Smooth muscle cell (in vitro differentiated cells): ENCODE measurements at regions not wholly inside any gene's neighbourhood (a gene's known extent, or its start where the extent isn't known, plus 50 kb on each side); places are given as distances from the start of the nearest gene placed in this dataset.

Experiments used
- DNase-seq: peaks from one replicate; lab custom pipeline; 2025; ENCODE audit not compliant: unreplicated experiment; lab: John Stamatoyannopoulos, UW
- H2AFZ ChIP-seq: fragments of 200-600 bp; sonication (generic); 2 replicates; pipeline ENCODE4 v1.6.0; 2016; ENCODE audit warnings: antibody characterized with exemption, low read depth, mild to moderate bottlenecking
- H3F3A ChIP-seq: fragments of 200-600 bp; sonication (generic); 2 replicates; pipeline ENCODE4 v1.6.0; 2017; ENCODE audit warnings: antibody characterized with exemption, low read depth
- H3K27ac ChIP-seq: fragments of 200-600 bp; sonication (generic); 2 replicates; pipeline ENCODE4 v1.5.1; 2016; ENCODE audit warnings: low read depth, mild to moderate bottlenecking
- H3K27me3 ChIP-seq: fragments of 200-600 bp; sonication (generic); 2 replicates; pipeline ENCODE4 v1.6.1; 2016; ENCODE audit warnings: low read depth, mild to moderate bottlenecking
- H3K36me3 ChIP-seq: fragments of 200-600 bp; sonication (generic); 2 replicates; pipeline ENCODE4 v1.5.1; 2016; ENCODE audit warnings: low read depth
- H3K4me1 ChIP-seq: fragments of 200-600 bp; sonication (generic); 2 replicates; pipeline ENCODE4 v1.5.1; 2016; ENCODE audit warnings: low read depth
- H3K4me2 ChIP-seq: fragments of 200-600 bp; sonication (generic); 2 replicates; pipeline ENCODE4 v1.6.0; 2016; ENCODE audit warnings: mild to moderate bottlenecking
- H3K4me3 ChIP-seq: fragments of 200-600 bp; sonication (generic); 2 replicates; pipeline ENCODE4 v1.5.1; 2016; ENCODE audit warnings: mild to moderate bottlenecking
- H3K79me2 ChIP-seq: fragments of 200-600 bp; sonication (generic); 2 replicates; pipeline ENCODE4 v1.6.0; 2016; ENCODE audit warnings: low read depth, mild to moderate bottlenecking
- H3K9ac ChIP-seq: fragments of 200-600 bp; sonication (generic); 2 replicates; pipeline ENCODE4 v1.6.0; 2016; ENCODE audit warnings: low read depth
- H3K9me3 ChIP-seq: fragments of 200-600 bp; sonication (generic); replicated peaks from 2 replicates; pipeline ENCODE4 v1.5.1; 2016; ENCODE audit warnings: low read depth
- H4K20me1 ChIP-seq: fragments of 200-600 bp; sonication (generic); 2 replicates; pipeline ENCODE4 v1.6.0; 2016; ENCODE audit warnings: low read depth
- CTCF ChIP-seq: fragments of 200-600 bp; sonication (generic); IDR thresholded peaks from 2 replicates; pipeline ENCODE4 v1.5.1; 2017; ENCODE audit warnings: borderline replicate concordance, mild to moderate bottlenecking, antibody characterized with exemption; ENCODE audit not compliant: insufficient read depth, poor library complexity, severe bottlenecking
- WGBS: methylation state at CpG from one replicate; pipeline ENCODE4 v1.1.7; 2016; ENCODE audit warnings: low lambda C conversion rate; 5-methylcytosine and 5-hydroxymethylcytosine counted together

- peak overlapping the region; percentile 28 for H2AFZ ChIP-seq
- 48% methylated on average over 3 of the region's 3 CpGs for WGBS
- peaks cover 11% of the 10 kb centered on the region for H3F3A ChIP-seq
- no peaks in the 10 kb centered on the region for H4K20me1 ChIP-seq
- no peaks in the 10 kb centered on the region for H3K27me3 ChIP-seq
- H3K9me3 ChIP-seq = no peaks in the 10 kb centered on the region
- no peak for DNase-seq
- H3K4me2 ChIP-seq = no peak overlapping the region
- no peaks in the 10 kb centered on the region for H3K36me3 ChIP-seq
- peaks cover 21% of the 10 kb centered on the region for H3K4me1 ChIP-seq
- H3K4me3 ChIP-seq = no peak overlapping the region
- peak overlapping the region; percentile 18 for H3K27ac ChIP-seq
- TF ChIP-seq CTCF = peak; percentile 74
- no peak overlapping the region for H3K9ac ChIP-seq
- H3K79me2 ChIP-seq = no peaks in the 10 kb centered on the region
Measured at GRCh38 chr2:217166241-217166850, 306.5 kb upstream of the TNP1 start.

GRCh38 chr2:217165547-217165946 lies 305.7 kb upstream of the TNP1 start:
- peaks cover 11% of the 10 kb centered on the region for H3F3A ChIP-seq
- WGBS = 88% methylated on average over 2 of the region's 2 CpGs
- H3K4me2 ChIP-seq = no peak overlapping the region
- DNase-seq = no peak
- H3K27ac ChIP-seq = no peak overlapping the region
- no peaks in the 10 kb centered on the region for H3K79me2 ChIP-seq
- no peaks in the 10 kb centered on the region for H3K27me3 ChIP-seq
- no peaks in the 10 kb centered on the region for H3K9me3 ChIP-seq
- H3K9ac ChIP-seq = no peak overlapping the region
- no peaks in the 10 kb centered on the region for H4K20me1 ChIP-seq
- peaks cover 26% of the 10 kb centered on the region for H3K4me1 ChIP-seq
- TF ChIP-seq CTCF = no peak
- no peaks in the 10 kb centered on the region for H3K36me3 ChIP-seq
- H2AFZ ChIP-seq = no peak overlapping the region
- H3K4me3 ChIP-seq = no peak overlapping the region

GRCh38 chr2:217163987-217164386 lies 304.1 kb upstream of the TNP1 start:
- H3K27ac ChIP-seq = peak overlapping the region; percentile 98
- no peaks in the 10 kb centered on the region for H3K9me3 ChIP-seq
- H3K36me3 ChIP-seq = no peaks in the 10 kb centered on the region
- TF ChIP-seq CTCF = no peak
- no peaks in the 10 kb centered on the region for H3K27me3 ChIP-seq
- no peaks in the 10 kb centered on the region for H3K79me2 ChIP-seq
- H3K4me1 ChIP-seq = peaks cover 33% of the 10 kb centered on the region
- 78% methylated on average over 4 of the region's 4 CpGs for WGBS
- H3F3A ChIP-seq = peaks cover 11% of the 10 kb centered on the region
- no peaks in the 10 kb centered on the region for H4K20me1 ChIP-seq
- no peak for DNase-seq
- peak overlapping the region; percentile 22 for H3K4me2 ChIP-seq
- no peak overlapping the region for H2AFZ ChIP-seq
- H3K4me3 ChIP-seq = no peak overlapping the region
- peak overlapping the region; percentile 12 for H3K9ac ChIP-seq

GRCh38 chr2:217162533-217162932 lies 302.7 kb upstream of the TNP1 start:
- H4K20me1 ChIP-seq = no peaks in the 10 kb centered on the region
- peaks cover 5% of the 10 kb centered on the region for H3F3A ChIP-seq
- H3K4me2 ChIP-seq = peak overlapping the region; percentile 76
- H3K4me3 ChIP-seq = no peak overlapping the region
- peak; percentile 21 for DNase-seq
- no peak for TF ChIP-seq CTCF
- H2AFZ ChIP-seq = no peak overlapping the region
- H3K79me2 ChIP-seq = no peaks in the 10 kb centered on the region
- no peaks in the 10 kb centered on the region for H3K36me3 ChIP-seq
- no peaks in the 10 kb centered on the region for H3K27me3 ChIP-seq
- WGBS = 5% methylated on average over 9 of the region's 9 CpGs
- peaks cover 34% of the 10 kb centered on the region for H3K4me1 ChIP-seq
- H3K9me3 ChIP-seq = no peaks in the 10 kb centered on the region
- H3K9ac ChIP-seq = peak overlapping the region; percentile 84
- H3K27ac ChIP-seq = peak overlapping the region; percentile 98
